ENCODE measurements at regions not wholly inside any gene's neighbourhood (a gene's known extent, or its start where the extent isn't known, plus 50 kb on each side); places are given as distances from the start of the nearest gene placed in this dataset.
A peak's percentile ranks its signal among the peaks of the same experiment; 100 is the strongest.

GRCh38 chr3:162139841-162140240 is 643.2 kb downstream of the OTOL1 start:
- H3K4me3 ChIP-seq (ENCODE audit: low read depth, low read length) = no peak overlapping the region
- no peak for DNase-seq (ENCODE audit: low read depth)
- no peak for TF ChIP-seq CTCF (IDR thresholded peaks at IDR 0.05; ENCODE audit: insufficient read depth, low read depth, low read length)

GRCh38 chr3:162141272-162141791 is 644.7 kb downstream of the OTOL1 start:
- TF ChIP-seq CTCF (IDR thresholded peaks at IDR 0.05; ENCODE audit: insufficient read depth, low read depth, low read length) = no peak

GRCh38 chr3:162142511-162142910 is 645.9 kb downstream of the OTOL1 start:
- DNase-seq (ENCODE audit: low read depth) = peak; percentile 71
- no peak overlapping the region for H3K4me3 ChIP-seq (ENCODE audit: low read depth, low read length)

More at GRCh38 chr3:162141272-162141791, 644.7 kb downstream of the OTOL1 start:
- peak; percentile 38 for DNase-seq (ENCODE audit: low read depth)
- H3K4me3 ChIP-seq (ENCODE audit: low read depth, low read length) = no peak overlapping the region

GRCh38 chr3:162143180-162143579 is 646.6 kb downstream of the OTOL1 start:
- no peak overlapping the region for H3K4me3 ChIP-seq (ENCODE audit: low read depth, low read length)
- peak; percentile 3 for DNase-seq (ENCODE audit: low read depth)
- TF ChIP-seq CTCF (IDR thresholded peaks at IDR 0.05; ENCODE audit: insufficient read depth, low read depth, low read length) = no peak

More at GRCh38 chr3:162142511-162142910, 645.9 kb downstream of the OTOL1 start:
- no peak for TF ChIP-seq CTCF (IDR thresholded peaks at IDR 0.05; ENCODE audit: insufficient read depth, low read depth, low read length)

- no peak for DNase-seq (ENCODE audit: low read depth)
- no peak for TF ChIP-seq CTCF (IDR thresholded peaks at IDR 0.05; ENCODE audit: insufficient read depth, low read depth, low read length)
- H3K4me3 ChIP-seq (ENCODE audit: low read depth, low read length) = no peak overlapping the region
These were observed 651.4 kb downstream of the OTOL1 start for GRCh38 chr3:162147996-162148395.

GRCh38 chr3:162150790-162151189 is 654.2 kb downstream of the OTOL1 start:
- H3K4me3 ChIP-seq (ENCODE audit: low read depth, low read length) = no peak overlapping the region
- DNase-seq (ENCODE audit: low read depth) = no peak
- TF ChIP-seq CTCF (IDR thresholded peaks at IDR 0.05; ENCODE audit: insufficient read depth, low read depth, low read length) = no peak

GRCh38 chr3:162152636-162153035 is 656.0 kb downstream of the OTOL1 start:
- H3K4me3 ChIP-seq (ENCODE audit: low read depth, low read length) = no peak overlapping the region
- no peak for TF ChIP-seq CTCF (IDR thresholded peaks at IDR 0.05; ENCODE audit: insufficient read depth, low read depth, low read length)
- DNase-seq (ENCODE audit: low read depth) = no peak
